Islet precursor cell (in vitro differentiated cells): ENCODE measurements at regions not wholly inside any gene's neighbourhood (a gene's known extent, or its start where the extent isn't known, plus 50 kb on each side); places are given as distances from the start of the nearest gene placed in this dataset.
A peak's percentile ranks its signal among the peaks of the same experiment; 100 is the strongest.

Source experiments
- DNase-seq: peaks from one replicate; pipeline ENCODE4 v3.0.0-alpha.2; 2018

GRCh38 chr4:186351668-186352194, 85.7 kb downstream of the F11 start:
- DNase-seq = no peak

GRCh38 chr4:186348433-186348832, 82.4 kb downstream of the F11 start:
- DNase-seq = no peak

- DNase-seq = no peak
These were observed 81.8 kb downstream of the F11 start for GRCh38 chr4:186347743-186348142.

GRCh38 chr4:186345184-186345583, 79.2 kb downstream of the F11 start:
- DNase-seq = no peak

GRCh38 chr4:186342582-186342981, 76.6 kb downstream of the F11 start:
- peak; percentile 55 for DNase-seq

- DNase-seq = no peak
These were observed 75.7 kb downstream of the F11 start for GRCh38 chr4:186341655-186342054.
